ENCODE measurements at regions not wholly inside any gene's neighbourhood (a gene's known extent, or its start where the extent isn't known, plus 50 kb on each side); places are given as distances from the start of the nearest gene placed in this dataset.

DNA sequence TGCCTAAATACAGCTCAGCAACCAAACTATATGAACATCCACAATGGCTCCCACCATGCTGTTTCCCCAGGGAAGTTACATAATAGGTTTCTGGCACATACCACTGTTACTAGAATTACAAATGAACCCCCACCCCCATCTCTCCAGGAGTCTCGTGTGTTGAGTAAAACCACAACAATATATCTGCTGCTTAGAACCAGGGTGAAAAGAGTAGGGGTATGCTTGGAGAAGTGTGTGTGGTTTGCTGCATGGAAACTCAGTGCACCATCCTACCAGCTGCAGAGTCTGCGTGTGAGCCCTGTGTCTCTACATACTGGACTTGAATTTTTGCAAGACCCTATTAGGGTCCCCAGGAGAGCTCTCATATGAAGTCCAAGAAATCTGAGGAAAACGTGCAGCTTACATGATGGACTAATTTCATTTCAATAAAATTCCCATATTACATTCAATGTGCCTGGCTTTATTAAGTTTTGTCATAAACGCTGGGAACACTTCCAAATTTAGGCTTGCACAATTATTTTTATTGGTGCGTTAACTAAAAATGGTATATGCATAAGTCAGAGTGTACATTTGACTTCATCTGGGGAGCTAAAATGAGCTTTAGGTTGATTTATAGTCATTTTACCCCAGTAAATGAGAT, 104.5 kb upstream of the NFIB start:
- ChIA-PET POLR2A (ENCODE audit: partially characterized antibody) (interaction anchor here (0.7 kb wide), 1 partner anchor 72 kb away, joined by 3 read pairs; no protein-coding TSS in a partner anchor), CTCF (ENCODE audit: partially characterized antibody) (interaction anchor here (0.9 to 3.1 kb wide), 3 partner anchors 10 to 1384 kb away, joined by 3 to 18 read pairs (median 3); no protein-coding TSS in a partner anchor)
- no peak for DNase-seq (ENCODE audit: low read depth in 1 of 2, low spot score in 2 of 2)

More for the DNA sequence above, 104.5 kb upstream of the NFIB start:
- peaks cover 5 to 15% (median 9%) of the 10 kb centered on the region in 4 experiments for H3K4me1 ChIP-seq (replicated peaks in 1 of 4; ENCODE audit: control insufficient read depth in 3 of 4, insufficient read depth in 4 of 4, low read length in 3 of 4)
- H3K9ac ChIP-seq (replicated peaks in 1 of 4; ENCODE audit: extremely low read depth in 1 of 4, low read depth in 3 of 4, low read length in 3 of 4) = no peak overlapping the region
- no peak overlapping the region for H2AK5ac ChIP-seq (ENCODE audit: low read depth, low read length)
- no peak overlapping the region for H2BK120ac ChIP-seq (replicated peaks; ENCODE audit: low read depth, low read length)
- H3K56ac ChIP-seq (replicated peaks; ENCODE audit: insufficient read length, low read depth, low read length) = no peak overlapping the region
- no peak overlapping the region for H4K5ac ChIP-seq (ENCODE audit: insufficient read length, low read depth, low read length)
- H3K23ac ChIP-seq (ENCODE audit: insufficient read length) = no peak overlapping the region
- no peak overlapping the region for H2BK20ac ChIP-seq (ENCODE audit: low read length)
- TF ChIP-seq YY1 (IDR thresholded peaks at IDR 0.05; ENCODE audit: low read depth, low read length) (0 out of 2 replicates have a peak, but pooled peaks have one; percentile 12), NANOG (IDR thresholded peaks at IDR 0.05; ENCODE audit: insufficient read depth, low read depth, low read length, poor library complexity, severe bottlenecking) (no peak)
- H4K8ac ChIP-seq (ENCODE audit: extremely low read depth, insufficient read depth, low read length) = no peak overlapping the region
- 70% methylated on average over 5 of the region's 5 CpGs; no CpG with 5 or more reads in 1 of the 2 experiments for WGBS, 2 experiments (ENCODE audit: extremely low coverage in 1 of 2, insufficient coverage in 1 of 2, insufficient read length in 1 of 2, insufficient replicate concordance in 2 of 2, low coverage in 1 of 2, low lambda C conversion rate in 2 of 2, missing lambda C conversion rate in 1 of 2)
- no peak overlapping the region for H3K4me3 ChIP-seq (ENCODE audit: extremely low read depth in 1 of 4, insufficient read depth in 2 of 4, low read depth in 3 of 4, low read length in 4 of 4)
- no peak overlapping the region; the same call in 1 of the 2 replicates for H2AFZ ChIP-seq (ENCODE audit: low read length)
- no peak for FAIRE-seq
- H3K4me2 ChIP-seq (ENCODE audit: insufficient read depth in 1 of 2, low read depth in 2 of 2, low read length in 2 of 2) = no peak overlapping the region
- H3K79me1 ChIP-seq (ENCODE audit: low read depth, low read length) = no peaks in the 10 kb centered on the region
- H3K9me3 ChIP-seq (ENCODE audit: insufficient read depth in 2 of 2, low read depth in 1 of 2, low read length in 1 of 2) = no peaks in the 10 kb centered on the region
- no peak overlapping the region for H2BK15ac ChIP-seq (ENCODE audit: low read length)
- no peak overlapping the region for H3K4ac ChIP-seq (replicated peaks; ENCODE audit: insufficient read length, low read depth, low read length)
- no peak overlapping the region for H3K18ac ChIP-seq (ENCODE audit: extremely low read depth, low read length)
- H3K23me2 ChIP-seq (ENCODE audit: low read depth, low read length) = no peaks in the 10 kb centered on the region
- no peaks in the 10 kb centered on the region for H3K36me3 ChIP-seq (ENCODE audit: control insufficient read depth in 2 of 4, insufficient read depth in 4 of 4, low read length in 3 of 4)
- no peaks in the 10 kb centered on the region for H4K20me1 ChIP-seq (replicated peaks in 1 of 2; ENCODE audit: control insufficient read depth in 1 of 2, insufficient read depth in 2 of 2, low read length in 2 of 2)
- H3K79me2 ChIP-seq (ENCODE audit: control insufficient read depth in 1 of 2, insufficient read depth in 2 of 2, low read length in 2 of 2) = no peaks in the 10 kb centered on the region
- no peak overlapping the region for H4K91ac ChIP-seq (replicated peaks; ENCODE audit: insufficient read length, low read length)
- H3K27ac ChIP-seq (ENCODE audit: low read depth, low read length) = no peak overlapping the region
- no peak overlapping the region for H2BK5ac ChIP-seq (ENCODE audit: low read depth, low read length)
- H3K27me3 ChIP-seq (replicated peaks in 1 of 4; ENCODE audit: control insufficient read depth in 3 of 4, extremely low read depth in 1 of 4, insufficient read depth in 3 of 4, low read length in 3 of 4) = no peaks in the 10 kb centered on the region
- no peak overlapping the region for H3K14ac ChIP-seq (ENCODE audit: insufficient read length)
- H2BK12ac ChIP-seq (ENCODE audit: low read depth, low read length) = no peak overlapping the region
